ENCODE measurements at regions not wholly inside any gene's neighbourhood (a gene's known extent, or its start where the extent isn't known, plus 50 kb on each side); places are given as distances from the start of the nearest gene placed in this dataset.

DNA sequence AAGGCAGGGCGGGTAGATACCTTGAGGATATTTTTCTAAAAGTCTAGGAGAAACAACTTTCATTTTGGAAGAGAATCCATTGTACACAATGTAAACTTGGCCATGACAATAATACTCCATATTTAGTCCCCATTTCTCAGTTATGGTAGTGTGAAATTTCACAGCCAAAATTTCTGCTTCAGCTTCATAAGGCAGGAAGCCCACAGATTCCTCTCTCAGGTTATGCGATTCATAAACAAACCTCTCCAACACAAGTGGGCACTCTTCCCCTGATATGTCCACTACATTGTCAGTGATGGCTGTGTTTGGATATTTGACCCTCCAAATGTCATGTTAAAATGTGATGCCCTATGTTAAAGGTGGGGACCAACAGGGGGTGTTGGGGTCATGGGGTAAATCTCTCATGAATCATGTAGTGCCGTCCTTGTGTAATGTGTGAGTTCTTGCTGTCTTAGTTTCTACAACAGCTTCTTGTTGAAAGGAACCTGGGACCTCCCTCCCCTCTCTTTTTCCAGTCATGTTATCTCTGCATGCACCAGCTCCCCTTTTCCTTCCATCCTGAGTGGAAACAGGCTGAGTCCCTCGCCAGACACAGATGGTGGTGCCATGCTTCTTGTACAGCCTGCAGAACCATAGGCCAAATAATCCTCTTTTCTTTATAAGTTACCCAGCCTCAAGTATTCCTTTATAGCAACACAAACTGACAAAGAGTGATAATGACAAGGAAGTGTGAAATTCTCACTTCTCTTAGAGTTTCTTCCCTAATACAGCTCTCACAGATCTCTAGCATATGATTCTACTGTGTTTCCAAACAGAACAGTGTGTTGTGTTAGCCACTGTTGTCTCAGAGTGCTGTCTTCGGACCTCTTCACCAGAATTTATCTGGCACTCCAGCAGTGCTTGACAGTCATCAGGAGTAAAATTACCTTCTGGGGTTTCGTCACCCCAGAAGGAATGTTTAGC lies 598.4 kb upstream of the GNPDA2 start:
- H3K4me3 ChIP-seq (ENCODE audit: low read depth, low read length) = no peak overlapping the region
- TF ChIP-seq POLR2A (IDR thresholded peaks at IDR 0.05; ENCODE audit: extremely low read depth, insufficient read length) (no peak), MAX (IDR thresholded peaks at IDR 0.05; ENCODE audit: low read depth, low read length) (no peak), MYC (IDR thresholded peaks at IDR 0.05; ENCODE audit: low read depth, low read length) (no peak)
- DNase-seq (ENCODE audit: low read depth) = no peak

DNA sequence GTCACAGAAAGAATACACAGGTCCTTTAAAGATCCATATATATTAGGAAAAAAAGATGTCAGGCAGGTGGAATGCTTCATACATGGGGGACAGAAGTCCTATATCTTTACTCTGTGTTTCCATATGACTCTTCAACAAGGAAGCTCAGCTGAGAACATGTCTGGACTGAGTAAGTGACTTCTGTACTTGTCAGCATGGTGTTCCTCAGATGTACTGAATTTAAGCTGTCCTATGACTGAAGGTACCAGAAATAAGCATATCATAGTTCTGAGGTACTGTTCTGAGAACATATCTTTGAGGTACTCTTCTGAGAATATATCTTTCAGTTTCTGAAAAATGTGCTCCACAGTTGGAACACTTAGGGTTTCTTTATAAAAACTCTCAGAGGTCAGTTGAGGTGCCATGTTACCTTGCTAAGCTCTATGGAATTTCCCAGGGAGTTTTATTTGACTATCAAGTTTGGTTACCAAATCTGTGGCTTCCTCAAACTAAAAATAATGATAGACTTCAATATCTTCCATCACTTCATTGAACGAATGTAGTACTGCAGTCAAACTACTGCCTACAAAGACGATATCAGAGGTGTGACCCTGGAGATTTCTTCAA lies 597.2 kb upstream of the GNPDA2 start:
- TF ChIP-seq MAX (IDR thresholded peaks at IDR 0.05; ENCODE audit: low read depth, low read length) (no peak), MYC (IDR thresholded peaks at IDR 0.05; ENCODE audit: low read depth, low read length) (no peak), POLR2A (IDR thresholded peaks at IDR 0.05; ENCODE audit: extremely low read depth, insufficient read length) (no peak)
- TF ChIP-seq, protein P1, sequence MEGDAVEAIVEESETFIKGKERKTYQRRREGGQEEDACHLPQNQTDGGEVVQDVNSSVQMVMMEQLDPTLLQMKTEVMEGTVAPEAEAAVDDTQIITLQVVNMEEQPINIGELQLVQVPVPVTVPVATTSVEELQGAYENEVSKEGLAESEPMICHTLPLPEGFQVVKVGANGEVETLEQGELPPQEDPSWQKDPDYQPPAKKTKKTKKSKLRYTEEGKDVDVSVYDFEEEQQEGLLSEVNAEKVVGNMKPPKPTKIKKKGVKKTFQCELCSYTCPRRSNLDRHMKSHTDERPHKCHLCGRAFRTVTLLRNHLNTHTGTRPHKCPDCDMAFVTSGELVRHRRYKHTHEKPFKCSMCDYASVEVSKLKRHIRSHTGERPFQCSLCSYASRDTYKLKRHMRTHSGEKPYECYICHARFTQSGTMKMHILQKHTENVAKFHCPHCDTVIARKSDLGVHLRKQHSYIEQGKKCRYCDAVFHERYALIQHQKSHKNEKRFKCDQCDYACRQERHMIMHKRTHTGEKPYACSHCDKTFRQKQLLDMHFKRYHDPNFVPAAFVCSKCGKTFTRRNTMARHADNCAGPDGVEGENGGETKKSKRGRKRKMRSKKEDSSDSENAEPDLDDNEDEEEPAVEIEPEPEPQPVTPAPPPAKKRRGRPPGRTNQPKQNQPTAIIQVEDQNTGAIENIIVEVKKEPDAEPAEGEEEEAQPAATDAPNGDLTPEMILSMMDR (IDR thresholded peaks at IDR 0.05; ENCODE audit: low read depth, low read length) = no peak
- H3K4me3 ChIP-seq (ENCODE audit: low read depth, low read length) = no peak overlapping the region
- no peak for DNase-seq (ENCODE audit: low read depth)

DNA sequence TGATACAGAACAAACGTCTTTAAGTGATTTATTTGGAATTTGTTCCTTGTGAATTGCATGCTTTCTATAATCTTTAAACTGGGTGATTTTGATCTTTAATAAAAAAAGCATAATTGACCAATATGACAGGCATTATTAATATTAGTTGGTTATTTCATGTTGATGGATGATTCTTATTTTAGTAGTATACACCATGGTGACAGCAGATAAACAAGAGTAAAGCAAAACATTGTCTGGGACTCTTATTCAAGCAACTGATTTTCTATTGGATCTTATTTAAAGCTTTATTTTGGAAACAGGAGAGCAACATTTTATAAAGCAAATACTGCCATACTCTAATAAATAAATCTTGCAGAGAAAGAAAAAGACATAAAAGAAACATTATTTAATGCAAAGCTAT lies 591.4 kb upstream of the GNPDA2 start:
- TF ChIP-seq MYC (IDR thresholded peaks at IDR 0.05; ENCODE audit: low read depth, low read length) (no peak), MAX (IDR thresholded peaks at IDR 0.05; ENCODE audit: low read depth, low read length) (no peak), POLR2A (IDR thresholded peaks at IDR 0.05; ENCODE audit: extremely low read depth, insufficient read length) (no peak)
- TF ChIP-seq, protein P1 (IDR thresholded peaks at IDR 0.05; ENCODE audit: low read depth, low read length) = no peak
- H3K4me3 ChIP-seq (ENCODE audit: low read depth, low read length) = no peak overlapping the region
- no peak for DNase-seq (ENCODE audit: low read depth)

- TF ChIP-seq POLR2A (IDR thresholded peaks at IDR 0.05; ENCODE audit: extremely low read depth, insufficient read length) (no peak), MAX (IDR thresholded peaks at IDR 0.05; ENCODE audit: low read depth, low read length) (no peak), MYC (IDR thresholded peaks at IDR 0.05; ENCODE audit: low read depth, low read length) (no peak)
- TF ChIP-seq, protein P1 (IDR thresholded peaks at IDR 0.05; ENCODE audit: low read depth, low read length) = no peak
- H3K4me3 ChIP-seq (ENCODE audit: low read depth, low read length) = no peak overlapping the region
- DNase-seq (ENCODE audit: low read depth) = peak; percentile 9
These were observed 590.9 kb upstream of the GNPDA2 start for GRCh38 chr4:45317276-45317675.

DNA sequence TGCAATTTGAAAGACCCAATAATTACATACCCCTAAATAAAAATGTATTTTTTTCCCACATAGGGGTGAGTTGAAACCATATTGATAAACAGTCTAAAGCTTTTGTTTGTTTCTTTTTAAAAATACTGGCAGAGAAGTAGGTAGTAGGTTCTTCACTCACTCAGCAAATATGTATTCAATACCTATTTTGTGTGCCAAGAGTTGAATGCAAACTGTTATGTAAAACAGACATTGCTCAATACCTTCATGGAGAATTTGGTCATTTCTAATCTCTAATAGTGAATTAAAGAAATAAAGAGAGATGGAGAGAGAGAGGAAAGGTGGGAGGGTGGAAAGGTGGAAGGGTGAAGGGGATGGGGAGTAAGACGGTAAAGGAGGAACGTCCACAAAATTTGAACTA lies 589.9 kb upstream of the GNPDA2 start:
- no peak for TF ChIP-seq MYC (IDR thresholded peaks at IDR 0.05; ENCODE audit: low read depth, low read length)
- TF ChIP-seq MAX (IDR thresholded peaks at IDR 0.05; ENCODE audit: low read depth, low read length) = no peak
- TF ChIP-seq, protein P1 (IDR thresholded peaks at IDR 0.05; ENCODE audit: low read depth, low read length) = no peak
- no peak for TF ChIP-seq POLR2A (IDR thresholded peaks at IDR 0.05; ENCODE audit: extremely low read depth, insufficient read length)
- DNase-seq (ENCODE audit: low read depth) = no peak
- no peak overlapping the region for H3K4me3 ChIP-seq (ENCODE audit: low read depth, low read length)

GRCh38 chr4:45302828-45303227 lies 576.5 kb upstream of the GNPDA2 start:
- TF ChIP-seq, protein P1 (IDR thresholded peaks at IDR 0.05; ENCODE audit: low read depth, low read length) = no peak
- TF ChIP-seq POLR2A (IDR thresholded peaks at IDR 0.05; ENCODE audit: extremely low read depth, insufficient read length) = no peak
- TF ChIP-seq MAX (IDR thresholded peaks at IDR 0.05; ENCODE audit: low read depth, low read length) = no peak
- TF ChIP-seq MYC (IDR thresholded peaks at IDR 0.05; ENCODE audit: low read depth, low read length) = no peak
- H3K4me3 ChIP-seq (ENCODE audit: low read depth, low read length) = no peak overlapping the region
- DNase-seq (ENCODE audit: low read depth) = no peak

Data from NB4 (cell line).